GM12878 (cell line): ENCODE measurements at regions not wholly inside any gene's neighbourhood (a gene's known extent, or its start where the extent isn't known, plus 50 kb on each side); places are given as distances from the start of the nearest gene placed in this dataset.

Experiments used
- POLR2A ChIP-seq: IDR thresholded peaks from 2 replicates; pipeline ENCODE4 v1.6.1; 2011; ENCODE audit warnings: low read depth, mild to moderate bottlenecking, low read length
- TCF12 ChIP-seq: IDR thresholded peaks from 2 replicates; pipeline ENCODE4 v1.6.1; 2011; ENCODE audit warnings: low read depth, mild to moderate bottlenecking, low read length
- TF ChIP-seq, protein P1 (sequence below), 3 experiments: IDR thresholded peaks in 2 of 3; conservative IDR thresholded peaks in 1 of 3; 2 replicates each; pipeline ENCODE4 v1.5.1; 2011; ENCODE audit warnings: low read depth in 3 of 3, low read length in 3 of 3, mild to moderate bottlenecking in 3 of 3, control low read depth in 2 of 3, moderate library complexity in 2 of 3, inconsistent platforms in 1 of 3, mixed read lengths in 1 of 3; ENCODE audit not compliant: control insufficient read depth in 2 of 3, insufficient read depth in 1 of 3; ENCODE audit errors: extremely low read depth in 1 of 3

DNA sequence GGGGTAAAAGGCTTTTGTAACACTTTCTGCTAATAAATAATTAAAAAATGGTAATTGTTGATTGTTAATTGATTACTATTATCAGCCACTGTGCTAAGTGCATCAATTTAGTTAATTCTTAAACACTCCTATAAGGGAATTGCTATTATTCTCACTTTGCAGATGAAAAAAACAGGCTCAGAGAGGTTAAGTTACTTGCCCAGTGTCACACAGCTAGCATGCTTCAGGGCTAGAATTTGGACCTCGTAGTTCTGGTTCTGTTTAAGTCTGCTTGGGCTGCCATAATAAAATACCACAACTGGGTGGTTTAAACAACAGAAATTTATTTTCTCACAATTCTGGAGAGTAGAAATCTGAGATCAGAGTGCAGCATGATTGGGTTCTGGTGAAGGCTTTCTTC lies 164.8 kb upstream of the TBX18 start:
- no peak for TF ChIP-seq POLR2A
- no peak for TF ChIP-seq TCF12
- TF ChIP-seq, protein P1, sequence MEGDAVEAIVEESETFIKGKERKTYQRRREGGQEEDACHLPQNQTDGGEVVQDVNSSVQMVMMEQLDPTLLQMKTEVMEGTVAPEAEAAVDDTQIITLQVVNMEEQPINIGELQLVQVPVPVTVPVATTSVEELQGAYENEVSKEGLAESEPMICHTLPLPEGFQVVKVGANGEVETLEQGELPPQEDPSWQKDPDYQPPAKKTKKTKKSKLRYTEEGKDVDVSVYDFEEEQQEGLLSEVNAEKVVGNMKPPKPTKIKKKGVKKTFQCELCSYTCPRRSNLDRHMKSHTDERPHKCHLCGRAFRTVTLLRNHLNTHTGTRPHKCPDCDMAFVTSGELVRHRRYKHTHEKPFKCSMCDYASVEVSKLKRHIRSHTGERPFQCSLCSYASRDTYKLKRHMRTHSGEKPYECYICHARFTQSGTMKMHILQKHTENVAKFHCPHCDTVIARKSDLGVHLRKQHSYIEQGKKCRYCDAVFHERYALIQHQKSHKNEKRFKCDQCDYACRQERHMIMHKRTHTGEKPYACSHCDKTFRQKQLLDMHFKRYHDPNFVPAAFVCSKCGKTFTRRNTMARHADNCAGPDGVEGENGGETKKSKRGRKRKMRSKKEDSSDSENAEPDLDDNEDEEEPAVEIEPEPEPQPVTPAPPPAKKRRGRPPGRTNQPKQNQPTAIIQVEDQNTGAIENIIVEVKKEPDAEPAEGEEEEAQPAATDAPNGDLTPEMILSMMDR (IDR thresholded peaks at IDR 0.05 in 2 of 3, conservative IDR thresholded peaks at IDR 0.05 in 1 of 3; ENCODE audit: control insufficient read depth in 2 of 3, extremely low read depth in 1 of 3, insufficient read depth in 1 of 3, low read depth in 3 of 3, low read length in 3 of 3) = no peak
